HG02870 (cell line): ENCODE measurements at regions not wholly inside any gene's neighbourhood (a gene's known extent, or its start where the extent isn't known, plus 50 kb on each side); places are given as distances from the start of the nearest gene placed in this dataset.

Experiments
- ATAC-seq: cut with Tn5 transposase; IDR thresholded peaks from one replicate; pipeline ENCODE4 v1.9.1; 2021; ENCODE audit warnings: mild to moderate bottlenecking, moderate library complexity; ENCODE audit not compliant: unreplicated experiment

DNA sequence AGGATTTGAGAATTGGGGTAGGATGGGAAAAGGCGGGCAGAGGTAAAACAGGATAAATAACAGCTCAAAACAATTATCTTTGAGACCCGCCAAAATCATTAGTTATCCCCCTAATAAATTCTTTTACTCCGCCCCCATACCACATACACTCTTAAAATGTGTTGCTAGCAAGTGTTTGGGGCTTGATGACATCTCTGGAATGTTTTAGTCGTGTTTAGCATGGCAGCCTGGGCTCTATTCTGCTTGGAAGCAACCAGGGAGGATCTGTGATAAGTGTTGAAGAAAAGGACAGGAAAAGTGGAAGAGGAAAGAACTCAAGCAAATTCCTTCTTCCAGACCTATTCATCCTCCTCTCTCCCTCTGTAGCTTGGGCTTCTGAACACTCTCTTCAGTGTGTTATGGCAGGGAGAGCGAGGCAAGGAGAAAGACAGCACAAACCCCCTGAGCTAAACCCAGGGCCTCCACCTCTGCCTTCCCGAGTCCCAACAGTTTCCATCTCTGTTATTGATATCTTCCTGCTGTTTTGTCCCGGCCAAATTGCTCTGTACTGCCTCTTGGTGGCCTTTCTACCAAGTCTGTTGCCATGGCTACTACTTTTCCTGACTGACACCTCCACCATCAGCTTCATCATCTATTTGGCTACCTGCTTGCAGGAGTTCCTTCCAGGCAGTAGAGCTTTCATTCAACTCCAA is 135.8 kb downstream of the RPL22L1 start:
- ATAC-seq: no peak

GRCh38 chr3:170732660-170733245 is 137.2 kb downstream of the RPL22L1 start:
- no peak for ATAC-seq

DNA sequence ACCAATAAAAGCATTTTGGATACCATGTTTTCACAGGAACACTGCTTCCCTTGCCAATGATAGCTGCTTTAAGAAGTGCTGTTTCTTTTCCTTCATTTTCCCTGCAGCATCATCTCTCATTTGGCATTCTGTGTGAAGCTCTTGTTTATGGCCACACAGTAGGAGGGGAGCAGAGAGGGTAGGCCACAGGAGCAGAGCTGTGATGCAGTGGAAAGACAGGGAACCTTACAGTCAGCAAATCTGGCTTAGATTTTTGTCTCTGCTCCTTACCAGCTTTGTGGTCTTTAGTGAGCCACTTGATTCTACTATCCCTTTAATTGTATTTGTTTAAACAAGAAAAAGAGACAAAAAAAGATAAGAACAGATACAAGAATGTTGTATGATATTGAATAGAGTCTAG is 138.7 kb downstream of the RPL22L1 start:
- ATAC-seq: no peak

DNA sequence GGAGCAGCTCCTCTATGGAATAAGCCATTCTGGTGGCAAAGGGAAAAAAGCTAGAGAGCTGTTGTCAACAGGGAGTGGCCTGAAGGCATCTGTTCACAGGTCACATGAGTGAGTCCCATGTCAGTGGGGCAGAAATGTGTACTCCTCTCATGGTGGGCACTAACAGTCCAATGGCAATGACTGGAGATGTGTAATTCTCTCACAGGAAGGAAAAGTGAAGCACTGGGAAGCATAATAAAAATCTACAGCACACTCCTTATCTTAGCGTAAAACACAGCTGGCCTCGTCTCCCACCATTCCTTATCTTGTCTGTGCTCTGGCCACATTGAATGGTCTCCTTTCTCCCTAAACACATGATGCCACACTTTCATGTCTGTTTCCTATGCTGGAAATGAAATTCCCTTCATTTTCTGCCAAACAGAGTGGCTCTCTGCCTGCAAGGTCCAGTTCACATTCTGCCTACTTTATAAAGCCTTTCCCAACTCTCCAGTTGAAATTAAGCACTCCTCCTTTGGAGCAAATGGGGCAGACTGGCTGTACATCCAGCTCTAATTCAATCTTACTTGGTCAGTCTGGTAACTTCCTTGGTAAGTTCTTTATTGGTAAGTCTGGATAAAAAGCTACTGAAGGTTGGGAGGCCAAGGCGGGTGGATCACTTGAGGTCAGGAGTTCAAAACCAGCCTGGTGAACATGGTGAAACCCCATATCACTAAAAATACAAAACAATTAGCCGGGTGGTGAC is 139.8 kb downstream of the RPL22L1 start:
- ATAC-seq: no peak

DNA sequence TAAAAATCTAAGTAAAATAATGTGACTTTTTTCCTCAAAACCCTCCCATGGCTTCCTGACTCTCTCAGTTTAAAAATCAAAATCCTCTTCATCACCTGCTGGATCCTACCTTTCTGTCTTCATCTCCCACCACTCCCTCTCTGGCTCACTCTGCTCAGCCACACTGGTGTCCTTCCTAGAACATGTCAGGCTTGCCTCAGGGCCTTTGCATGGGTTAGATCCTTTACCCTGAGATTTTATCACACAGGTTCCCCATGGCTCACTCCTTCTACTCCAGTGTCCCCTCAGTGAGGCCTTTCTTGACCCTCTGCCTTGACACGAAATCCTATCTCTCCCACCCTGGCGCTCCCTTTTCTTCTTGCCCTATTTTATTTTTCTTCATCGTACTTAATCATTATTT is 141.8 kb downstream of the RPL22L1 start:
- ATAC-seq: no peak

DNA sequence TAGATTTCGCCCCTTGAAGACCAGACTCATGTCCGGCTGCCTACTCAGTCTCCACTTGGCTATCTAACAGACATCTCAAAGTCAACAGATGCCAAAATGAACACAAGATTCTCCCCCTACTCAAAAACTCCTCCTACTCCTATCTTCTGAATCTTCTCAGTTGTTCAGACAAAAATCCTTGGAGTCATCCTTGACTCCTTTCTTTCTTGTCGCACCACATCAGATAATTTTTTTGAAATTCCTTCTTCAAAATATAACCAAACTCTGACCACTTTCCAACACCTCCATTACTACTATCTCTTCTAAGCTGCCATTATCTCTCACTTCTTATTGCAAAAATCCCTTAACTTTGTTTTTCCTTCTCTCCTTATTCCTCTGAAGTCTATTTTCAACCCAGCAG is 141.9 kb upstream of the SLC7A14 start:
- no peak for ATAC-seq

GRCh38 chr3:170726976-170727661 is 141.2 kb upstream of the SLC7A14 start:
- no peak for ATAC-seq

DNA sequence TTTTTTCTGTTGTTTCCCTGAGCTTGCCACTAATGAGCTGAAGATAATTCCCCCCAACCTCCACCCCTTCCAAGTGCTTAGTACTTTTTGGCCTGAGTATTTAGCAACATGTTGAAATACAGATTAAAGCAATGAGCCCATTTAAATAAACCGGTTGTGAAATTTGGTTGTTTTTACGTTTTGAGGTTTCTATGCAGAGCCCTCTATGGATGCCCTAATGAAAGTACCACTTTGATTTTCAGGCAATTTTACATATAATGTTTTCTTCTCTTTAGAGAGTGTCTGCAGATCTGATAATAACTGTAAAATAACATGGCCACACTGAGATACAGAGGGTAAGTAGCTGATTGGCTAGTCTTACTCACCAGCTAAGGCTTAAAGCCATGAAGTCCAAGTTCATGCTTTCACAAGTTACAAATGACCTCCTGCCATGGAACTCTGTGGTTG is 139.4 kb upstream of the SLC7A14 start:
- ATAC-seq: no peak

DNA sequence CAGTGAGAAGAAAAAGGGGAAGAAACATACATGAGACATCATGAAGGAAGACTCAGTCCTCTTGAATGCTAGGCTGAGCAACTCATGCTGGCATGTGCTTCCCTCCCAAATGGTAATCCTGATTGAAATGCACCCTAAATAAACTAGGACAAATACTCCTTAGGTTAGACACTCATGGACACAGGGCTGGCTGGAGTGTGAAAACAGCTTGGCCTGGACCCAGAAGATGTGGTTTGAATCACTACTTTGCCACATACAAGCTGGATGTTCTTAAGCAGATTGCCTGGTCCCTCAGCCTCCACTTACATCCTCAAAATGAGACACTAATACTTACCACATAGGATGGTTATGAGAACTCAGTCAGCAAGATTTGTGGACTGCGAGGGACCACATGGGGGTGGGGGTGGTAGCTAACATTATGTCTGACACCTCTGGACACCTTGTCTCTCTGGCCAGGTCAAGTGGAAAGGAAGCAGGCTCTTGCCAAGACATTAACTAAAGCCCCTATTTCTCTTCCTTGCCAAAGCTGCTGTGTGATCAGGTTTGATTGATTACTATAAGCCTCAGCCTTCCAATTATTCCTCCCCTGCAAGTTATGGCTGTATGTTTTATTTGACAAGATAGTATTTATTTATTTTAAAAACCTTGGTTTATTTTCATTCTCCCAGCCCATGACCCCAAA is 138.9 kb upstream of the SLC7A14 start:
- no peak for ATAC-seq

DNA sequence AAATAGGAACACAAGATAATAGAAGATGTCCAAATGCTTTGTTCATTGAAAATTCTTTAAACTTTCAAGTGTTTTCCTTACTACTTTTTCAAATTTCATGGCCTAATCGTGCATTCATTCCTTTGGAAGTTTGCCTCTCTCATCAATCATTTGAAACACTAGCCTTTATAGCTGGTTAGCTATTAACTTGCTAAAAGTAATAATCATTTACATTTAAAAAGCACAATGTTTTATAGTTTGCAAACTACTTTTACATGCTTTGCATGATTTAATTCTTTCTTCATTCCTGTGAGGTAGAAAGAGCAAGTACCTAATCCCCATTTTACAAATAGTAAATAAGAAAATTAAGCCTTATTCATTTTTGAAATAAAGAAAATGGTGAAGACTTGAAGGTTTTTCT is 137.4 kb upstream of the SLC7A14 start:
- ATAC-seq: no peak

GRCh38 chr3:170721563-170721962 is 135.7 kb upstream of the SLC7A14 start:
- ATAC-seq: no peak

DNA sequence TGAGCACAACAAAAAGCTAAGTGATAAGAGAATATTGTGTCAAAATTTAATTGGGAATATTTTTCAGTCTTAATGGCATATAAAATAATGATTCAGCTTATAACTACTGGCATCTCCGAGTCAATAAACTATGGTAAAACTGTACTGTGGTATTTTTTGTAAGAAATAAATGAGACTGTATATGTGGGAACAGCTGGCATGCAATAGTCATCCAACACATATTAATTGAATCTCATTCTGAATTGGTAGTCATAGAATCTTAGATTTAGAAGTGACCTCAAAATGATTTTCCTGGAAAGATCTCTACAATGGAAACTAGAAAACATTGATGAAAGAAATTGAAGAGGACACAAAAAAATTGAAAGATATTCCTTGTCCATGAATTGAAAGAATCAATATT is 133.4 kb upstream of the SLC7A14 start:
- ATAC-seq: no peak

- no peak for ATAC-seq
Observed at GRCh38 chr3:170718848-170719247, 133.0 kb upstream of the SLC7A14 start.

GRCh38 chr3:170717410-170718402 is 131.8 kb upstream of the SLC7A14 start:
- no peak for ATAC-seq

DNA sequence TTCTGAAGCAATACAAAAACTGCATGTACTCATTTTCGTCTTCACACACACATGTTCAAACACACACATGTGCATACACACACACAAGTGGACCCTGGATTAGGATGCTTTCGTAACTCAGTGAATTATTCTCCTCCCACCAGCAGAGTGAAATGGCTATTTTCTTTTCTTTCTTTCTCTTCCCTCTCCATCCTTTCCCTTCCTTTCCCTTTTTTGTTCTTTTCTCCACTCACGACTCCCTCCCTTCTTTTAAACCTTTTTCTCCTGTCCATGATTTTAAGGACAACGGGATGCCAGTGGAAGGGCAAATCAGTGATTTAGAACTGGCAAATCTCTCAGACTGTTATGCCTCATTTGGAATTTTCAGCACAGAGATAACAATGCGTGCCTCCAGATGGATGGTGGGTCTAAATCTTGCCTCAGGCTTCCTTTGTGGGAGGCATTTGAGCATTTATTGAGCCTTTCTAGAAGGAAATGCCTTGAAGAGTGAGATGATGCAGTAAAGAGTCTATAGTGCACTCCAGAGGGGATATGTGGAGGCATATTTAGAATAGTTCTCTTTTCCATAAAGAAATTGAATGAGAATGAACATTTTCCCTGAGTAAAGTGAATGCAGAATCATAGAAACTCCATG is 130.4 kb upstream of the SLC7A14 start:
- no peak for ATAC-seq

GRCh38 chr3:170714562-170715535 is 129.0 kb upstream of the SLC7A14 start:
- ATAC-seq: no peak

GRCh38 chr3:170714122-170714521 is 128.2 kb upstream of the SLC7A14 start:
- no peak for ATAC-seq

GRCh38 chr3:170713653-170714052 is 127.8 kb upstream of the SLC7A14 start:
- ATAC-seq: no peak
